GM12892 (cell line): ENCODE measurements at regions not wholly inside any gene's neighbourhood (a gene's known extent, or its start where the extent isn't known, plus 50 kb on each side); places are given as distances from the start of the nearest gene placed in this dataset.

ENCODE experiments used
- POLR2A ChIP-seq: IDR thresholded peaks from 2 replicates; pipeline ENCODE4 v1.6.1; 2011; ENCODE audit warnings: low read depth, low read length, control low read depth
- POLR2AphosphoS5 ChIP-seq: IDR thresholded peaks from 2 replicates; pipeline ENCODE4 v1.6.1; 2011; ENCODE audit warnings: low read depth, low read length, control low read depth
- TAF1 ChIP-seq: IDR thresholded peaks from 2 replicates; pipeline ENCODE4 v1.6.1; 2011; ENCODE audit warnings: low read depth, mild to moderate bottlenecking, control low read depth, low read length, borderline replicate concordance

DNA sequence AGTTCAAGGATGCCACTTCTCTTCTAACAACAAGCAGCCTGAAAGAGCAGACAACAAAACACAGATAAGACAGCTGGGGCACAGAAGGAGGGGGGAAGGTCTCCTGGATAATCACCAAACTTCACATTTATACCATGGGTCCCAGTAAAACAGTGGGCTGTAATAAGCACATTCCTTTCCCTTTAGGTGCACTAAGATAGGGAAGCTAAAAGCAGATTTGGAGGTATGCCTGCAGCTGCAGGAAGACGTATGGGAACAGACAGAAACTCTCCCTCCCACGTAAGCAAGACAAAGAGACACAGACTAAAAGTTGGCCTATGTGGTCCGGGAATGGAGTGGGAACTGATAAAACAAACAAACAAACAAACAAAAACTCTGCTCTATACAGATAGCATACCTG lies 612.1 kb downstream of the MRPL39 start:
- no peak for TF ChIP-seq POLR2A
- TF ChIP-seq TAF1 = no peak
- no peak for TF ChIP-seq POLR2AphosphoS5
